IPS-15b (cell line): ENCODE measurements at regions not wholly inside any gene's neighbourhood (a gene's known extent, or its start where the extent isn't known, plus 50 kb on each side); places are given as distances from the start of the nearest gene placed in this dataset.

ENCODE experiments used
- H3K27me3 ChIP-seq: one replicate; pipeline ENCODE4 v1.6.1; 2013; ENCODE audit warnings: low read length; ENCODE audit not compliant: control insufficient read depth, insufficient read depth
- H3K36me3 ChIP-seq: one replicate; pipeline ENCODE4 v1.6.1; 2013; ENCODE audit warnings: low read length; ENCODE audit not compliant: control insufficient read depth, insufficient read depth
- H3K4me1 ChIP-seq: one replicate; pipeline ENCODE4 v1.6.1; 2013; ENCODE audit warnings: mild to moderate bottlenecking, low read length; ENCODE audit not compliant: control insufficient read depth, insufficient read depth
- H3K4me3 ChIP-seq: one replicate; pipeline ENCODE4 v1.5.1; 2013; ENCODE audit warnings: low read depth, low read length
- H3K9ac ChIP-seq: one replicate; pipeline ENCODE4 v1.6.1; 2013; ENCODE audit warnings: low read depth, mild to moderate bottlenecking, low read length
- H3K9me3 ChIP-seq: one replicate; pipeline ENCODE4 v1.6.1; 2013; ENCODE audit warnings: mild to moderate bottlenecking, low read length; ENCODE audit not compliant: control insufficient read depth, insufficient read depth

GRCh38 chr9:90966480-90967144 lies 165.0 kb downstream of the SYK start:
- no peaks in the 10 kb centered on the region for H3K27me3 ChIP-seq
- H3K4me3 ChIP-seq = no peak overlapping the region
- no peak overlapping the region for H3K9ac ChIP-seq
- peaks cover 19% of the 10 kb centered on the region for H3K4me1 ChIP-seq
- no peaks in the 10 kb centered on the region for H3K36me3 ChIP-seq
- no peaks in the 10 kb centered on the region for H3K9me3 ChIP-seq

GRCh38 chr9:90967145-90967538 lies 165.5 kb downstream of the SYK start:
- H3K4me1 ChIP-seq = peaks cover 19% of the 10 kb centered on the region
- no peak overlapping the region for H3K4me3 ChIP-seq
- H3K36me3 ChIP-seq = no peaks in the 10 kb centered on the region
- H3K9me3 ChIP-seq = no peaks in the 10 kb centered on the region
- H3K9ac ChIP-seq = no peak overlapping the region
- no peaks in the 10 kb centered on the region for H3K27me3 ChIP-seq

DNA sequence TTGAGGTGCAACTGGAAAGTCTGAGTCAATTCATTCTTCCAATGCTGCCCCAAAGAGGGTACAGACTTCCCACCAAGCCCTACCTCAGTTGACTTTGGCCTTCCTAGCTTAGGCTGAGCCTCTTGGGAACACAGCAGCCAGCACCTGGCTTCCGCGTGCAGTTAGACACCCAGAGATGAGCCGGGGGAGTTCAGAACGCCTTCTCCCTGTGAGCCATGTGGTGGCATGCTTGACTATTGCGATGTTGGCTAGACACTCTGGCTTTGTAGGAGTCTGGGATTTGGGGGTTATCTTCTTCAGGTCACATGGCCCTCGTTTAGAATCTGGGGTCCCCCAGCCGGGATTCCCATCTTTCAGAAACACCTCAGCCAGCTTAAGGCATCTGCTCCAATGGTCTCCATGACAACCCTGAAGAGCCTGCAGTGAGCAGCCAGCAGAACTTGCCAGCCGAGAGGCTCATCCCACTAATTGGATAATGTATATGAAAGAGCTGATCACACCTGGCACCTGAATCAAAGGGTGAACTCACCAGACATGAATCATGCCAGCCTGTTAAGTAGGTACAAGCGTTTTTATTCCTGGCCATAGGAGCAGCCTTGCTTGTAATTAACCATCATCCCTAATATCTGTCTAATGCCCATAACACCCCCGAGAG lies 167.5 kb downstream of the SYK start:
- Histone ChIP-seq H3K9ac (no peak overlapping the region), H3K27me3 (no peaks in the 10 kb centered on the region), H3K4me3 (no peak overlapping the region), H3K9me3 (no peaks in the 10 kb centered on the region), H3K4me1 (peaks cover 19% of the 10 kb centered on the region), H3K36me3 (no peaks in the 10 kb centered on the region)

DNA sequence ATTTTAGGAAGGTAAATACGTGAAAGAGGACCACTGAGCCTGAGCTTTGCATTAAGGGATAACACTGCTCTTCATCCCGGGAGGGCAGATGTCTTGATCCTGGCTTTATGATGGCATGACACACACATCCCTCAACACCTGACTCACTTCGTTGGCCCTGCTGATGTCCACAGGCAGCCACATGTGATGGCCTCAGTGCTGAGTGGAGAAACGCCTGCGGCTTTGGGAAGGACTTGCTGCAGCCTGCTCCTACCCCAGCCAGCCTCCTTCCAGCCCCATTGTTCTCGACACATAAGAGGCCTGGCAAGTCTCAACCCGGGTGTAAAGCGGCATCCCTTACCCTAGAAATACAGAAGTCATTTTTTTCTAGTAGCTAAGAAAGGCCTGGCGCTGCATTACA lies 169.0 kb downstream of the SYK start:
- no peaks in the 10 kb centered on the region for H3K36me3 ChIP-seq

GRCh38 chr9:90972057-90972456 lies 170.4 kb downstream of the SYK start:
- no peaks in the 10 kb centered on the region for H3K27me3 ChIP-seq
- H3K9me3 ChIP-seq = no peaks in the 10 kb centered on the region
- H3K4me1 ChIP-seq = peaks cover 9% of the 10 kb centered on the region
- H3K36me3 ChIP-seq = no peaks in the 10 kb centered on the region
- H3K9ac ChIP-seq = no peak overlapping the region
- no peak overlapping the region for H3K4me3 ChIP-seq

More for the DNA sequence above, 169.0 kb downstream of the SYK start:
- no peaks in the 10 kb centered on the region for H3K27me3 ChIP-seq
- H3K4me3 ChIP-seq = no peak overlapping the region
- no peak overlapping the region for H3K9ac ChIP-seq
- peaks cover 14% of the 10 kb centered on the region for H3K4me1 ChIP-seq
- H3K9me3 ChIP-seq = no peaks in the 10 kb centered on the region

DNA sequence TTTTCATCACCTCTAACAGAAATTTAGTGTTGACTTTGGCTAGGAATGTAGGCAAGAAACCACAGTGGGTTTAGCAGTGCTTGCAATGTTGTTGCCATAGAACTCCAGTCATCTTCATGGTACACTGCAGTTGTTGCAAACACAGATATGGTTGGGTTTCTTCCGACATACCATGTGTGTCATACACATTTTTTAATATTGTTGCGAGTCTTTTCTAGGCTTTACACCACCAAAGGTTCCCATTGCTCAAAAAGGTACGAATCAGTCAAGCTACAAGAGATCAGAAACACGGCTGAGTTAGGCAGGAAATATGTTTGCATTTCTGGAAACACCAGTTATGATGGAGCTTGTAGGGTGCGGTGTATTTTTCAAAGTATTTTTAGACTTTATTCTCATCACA lies 172.4 kb downstream of the SYK start:
- no peaks in the 10 kb centered on the region for H3K36me3 ChIP-seq
- H3K9me3 ChIP-seq = no peaks in the 10 kb centered on the region
- no peak overlapping the region for H3K9ac ChIP-seq
- H3K4me3 ChIP-seq = no peak overlapping the region
- no peaks in the 10 kb centered on the region for H3K4me1 ChIP-seq
- H3K27me3 ChIP-seq = no peaks in the 10 kb centered on the region

- Histone ChIP-seq H3K4me3 (no peak overlapping the region), H3K9ac (no peak overlapping the region), H3K36me3 (no peaks in the 10 kb centered on the region), H3K27me3 (no peaks in the 10 kb centered on the region), H3K4me1 (no peaks in the 10 kb centered on the region), H3K9me3 (no peaks in the 10 kb centered on the region)
These were observed 173.1 kb downstream of the SYK start for GRCh38 chr9:90974643-90975245.

DNA sequence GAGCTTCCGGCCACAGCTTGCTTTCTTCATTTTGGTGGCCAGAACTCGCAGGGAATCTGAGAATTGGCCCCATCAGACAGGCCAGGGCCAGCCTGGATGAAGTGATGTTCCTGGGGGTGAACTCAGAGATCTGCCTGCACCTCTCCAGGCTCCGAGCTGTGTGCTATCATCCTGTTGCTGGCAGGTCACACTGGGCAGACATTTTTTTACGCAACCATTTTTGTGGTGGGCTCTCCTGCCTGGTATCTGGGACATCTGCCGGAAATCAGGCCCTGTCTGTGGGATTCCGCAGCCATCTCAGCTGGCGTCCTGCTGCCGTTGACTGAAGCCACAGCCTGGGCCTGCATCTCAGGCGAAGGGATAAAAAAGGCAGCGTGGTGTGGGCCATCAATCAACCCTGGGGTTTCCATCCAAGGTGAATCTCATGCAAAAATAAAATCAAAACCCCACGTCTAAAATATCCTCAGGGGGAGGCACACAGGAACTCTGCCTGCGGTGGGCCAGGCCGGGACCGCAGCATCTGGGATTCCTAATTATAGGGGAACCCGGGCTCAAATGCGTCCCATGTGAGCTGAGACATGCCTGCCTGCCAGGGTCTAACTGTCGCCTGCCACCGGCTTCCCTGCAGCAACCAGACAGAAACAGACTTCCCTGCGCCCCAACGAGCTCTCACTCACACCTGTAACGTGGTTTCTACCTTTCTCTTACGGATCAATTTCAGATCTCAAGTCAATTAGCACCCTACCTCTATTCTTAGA lies 174.3 kb downstream of the SYK start:
- Histone ChIP-seq H3K27me3 (no peaks in the 10 kb centered on the region), H3K36me3 (no peaks in the 10 kb centered on the region), H3K9me3 (no peaks in the 10 kb centered on the region), H3K9ac (no peak overlapping the region), H3K4me1 (no peaks in the 10 kb centered on the region), H3K4me3 (no peak overlapping the region)

- no peaks in the 10 kb centered on the region for H3K4me1 ChIP-seq
- H3K4me3 ChIP-seq = no peak overlapping the region
- no peaks in the 10 kb centered on the region for H3K9me3 ChIP-seq
- H3K27me3 ChIP-seq = no peaks in the 10 kb centered on the region
- no peak overlapping the region for H3K9ac ChIP-seq
- no peaks in the 10 kb centered on the region for H3K36me3 ChIP-seq
These were observed 177.5 kb downstream of the SYK start for GRCh38 chr9:90979138-90979551.

GRCh38 chr9:90979639-90980038 lies 178.0 kb downstream of the SYK start:
- Histone ChIP-seq H3K9ac (no peak overlapping the region), H3K4me1 (no peaks in the 10 kb centered on the region), H3K9me3 (no peaks in the 10 kb centered on the region), H3K4me3 (no peak overlapping the region), H3K36me3 (no peaks in the 10 kb centered on the region), H3K27me3 (no peaks in the 10 kb centered on the region)

DNA sequence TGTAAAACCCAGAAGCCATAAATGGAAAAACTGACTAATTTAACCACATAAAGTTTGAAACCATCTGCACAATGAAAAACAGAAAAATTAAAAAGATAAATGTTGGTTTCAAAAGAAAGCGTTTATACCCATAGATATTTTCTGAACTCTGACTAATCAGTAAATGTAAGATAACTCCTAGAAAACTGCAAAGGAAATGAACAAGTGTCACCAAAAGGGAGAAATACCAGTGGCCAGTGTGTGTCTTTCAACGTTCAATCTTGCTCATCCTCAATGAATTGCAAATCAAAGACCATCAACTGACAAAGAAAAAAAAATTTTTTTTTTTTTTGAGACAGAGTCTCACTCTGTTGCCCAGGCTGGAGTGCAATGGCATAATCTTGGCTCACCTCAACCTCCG lies 180.1 kb downstream of the SYK start:
- Histone ChIP-seq H3K36me3 (no peaks in the 10 kb centered on the region), H3K27me3 (no peaks in the 10 kb centered on the region), H3K4me1 (no peaks in the 10 kb centered on the region), H3K9ac (no peak overlapping the region), H3K9me3 (no peaks in the 10 kb centered on the region), H3K4me3 (no peak overlapping the region)
